ENCODE measurements at regions not wholly inside any gene's neighbourhood (a gene's known extent, or its start where the extent isn't known, plus 50 kb on each side); places are given as distances from the start of the nearest gene placed in this dataset.

GRCh38 chr12:18207266-18207665 lies 54.1 kb upstream of the PIK3C2G start:
- H3K9me3 ChIP-seq = no peaks in the 10 kb centered on the region
- no peak overlapping the region for H3K27ac ChIP-seq
- no peaks in the 10 kb centered on the region for H3K36me3 ChIP-seq
- ATAC-seq (no peak), DNase-seq (no peak)
- intact Hi-C loops (cut with DNase I) = no loop called here
- no peaks in the 10 kb centered on the region for H3K4me1 ChIP-seq
- H3K4me3 ChIP-seq = no peak overlapping the region
- no peaks in the 10 kb centered on the region for H3K27me3 ChIP-seq (ENCODE audit: low read depth)
- TF ChIP-seq CTCF (IDR thresholded peaks at IDR 0.05) = no peak

GRCh38 chr12:18206198-18206597 lies 55.1 kb upstream of the PIK3C2G start:
- Histone ChIP-seq H3K27ac (no peak overlapping the region), H3K4me3 (no peak overlapping the region), H3K27me3 (ENCODE audit: low read depth) (no peaks in the 10 kb centered on the region), H3K36me3 (no peaks in the 10 kb centered on the region), H3K9me3 (no peaks in the 10 kb centered on the region), H3K4me1 (no peaks in the 10 kb centered on the region)
- ATAC-seq (no peak), DNase-seq (no peak)
- intact Hi-C loops (cut with DNase I) = no loop called here
- TF ChIP-seq CTCF (IDR thresholded peaks at IDR 0.05) = no peak

- ATAC-seq (no peak), DNase-seq (no peak)
- H3K9me3 ChIP-seq = no peaks in the 10 kb centered on the region
- intact Hi-C loops (cut with DNase I) = no loop called here
- H3K4me1 ChIP-seq = no peaks in the 10 kb centered on the region
- H3K27me3 ChIP-seq (ENCODE audit: low read depth) = no peaks in the 10 kb centered on the region
- TF ChIP-seq CTCF (IDR thresholded peaks at IDR 0.05) = no peak
- no peak overlapping the region for H3K27ac ChIP-seq
- H3K4me3 ChIP-seq = no peak overlapping the region
- no peaks in the 10 kb centered on the region for H3K36me3 ChIP-seq
Observed at GRCh38 chr12:18204053-18204452, 57.3 kb upstream of the PIK3C2G start.

GRCh38 chr12:18192119-18192518 lies 69.2 kb upstream of the PIK3C2G start:
- intact Hi-C loops (cut with DNase I) = no loop called here
- Histone ChIP-seq H3K27ac (no peak overlapping the region), H3K9me3 (no peaks in the 10 kb centered on the region), H3K4me1 (no peaks in the 10 kb centered on the region), H3K27me3 (ENCODE audit: low read depth) (no peaks in the 10 kb centered on the region), H3K36me3 (no peaks in the 10 kb centered on the region), H3K4me3 (no peak overlapping the region)
- DNase-seq (no peak), ATAC-seq (no peak)
- no peak for TF ChIP-seq CTCF (IDR thresholded peaks at IDR 0.05)

GRCh38 chr12:18183141-18183540 lies 78.2 kb upstream of the PIK3C2G start:
- Histone ChIP-seq H3K4me1 (no peaks in the 10 kb centered on the region), H3K36me3 (no peaks in the 10 kb centered on the region), H3K27me3 (ENCODE audit: low read depth) (no peaks in the 10 kb centered on the region), H3K4me3 (no peak overlapping the region), H3K27ac (no peak overlapping the region), H3K9me3 (no peaks in the 10 kb centered on the region)
- ATAC-seq (no peak), DNase-seq (no peak)
- no peak for TF ChIP-seq CTCF (IDR thresholded peaks at IDR 0.05)
- intact Hi-C loops (cut with DNase I) = no loop called here

GRCh38 chr12:18171571-18171970 lies 81.6 kb upstream of the RERGL start:
- DNase-seq = no peak
- H3K27ac ChIP-seq = no peak overlapping the region

More at GRCh38 chr12:18171571-18171970, 81.6 kb upstream of the RERGL start:
- no peaks in the 10 kb centered on the region for H3K4me1 ChIP-seq
- no peak overlapping the region for H3K4me3 ChIP-seq
- no peak for TF ChIP-seq CTCF (IDR thresholded peaks at IDR 0.05)
- peaks cover 13% of the 10 kb centered on the region for H3K9me3 ChIP-seq
- no peak for ATAC-seq
- intact Hi-C loops (cut with DNase I) = no loop called here
- no peaks in the 10 kb centered on the region for H3K36me3 ChIP-seq
- H3K27me3 ChIP-seq (ENCODE audit: low read depth) = no peaks in the 10 kb centered on the region

Data from lower lobe of right lung (tissue), 2 donors.